GM18951 (cell line): ENCODE measurements at regions not wholly inside any gene's neighbourhood (a gene's known extent, or its start where the extent isn't known, plus 50 kb on each side); places are given as distances from the start of the nearest gene placed in this dataset.

Experiments used
- POLR2A ChIP-seq: IDR thresholded peaks from 4 replicates; pipeline ENCODE4 v1.6.1; 2011; ENCODE audit warnings: mild to moderate bottlenecking; ENCODE audit not compliant: insufficient read length, insufficient read depth; ENCODE audit errors: extremely low read depth
- in situ Hi-C: fragments of 300-500 bp; cut with MboI; formaldehyde crosslinking; loops from one replicate; pipeline ENCODE4 v1.12.0; 2022; ENCODE audit warnings: low sequenced_read_pairs, mixed read lengths, inconsistent platforms; ENCODE audit not compliant: unreplicated experiment

DNA sequence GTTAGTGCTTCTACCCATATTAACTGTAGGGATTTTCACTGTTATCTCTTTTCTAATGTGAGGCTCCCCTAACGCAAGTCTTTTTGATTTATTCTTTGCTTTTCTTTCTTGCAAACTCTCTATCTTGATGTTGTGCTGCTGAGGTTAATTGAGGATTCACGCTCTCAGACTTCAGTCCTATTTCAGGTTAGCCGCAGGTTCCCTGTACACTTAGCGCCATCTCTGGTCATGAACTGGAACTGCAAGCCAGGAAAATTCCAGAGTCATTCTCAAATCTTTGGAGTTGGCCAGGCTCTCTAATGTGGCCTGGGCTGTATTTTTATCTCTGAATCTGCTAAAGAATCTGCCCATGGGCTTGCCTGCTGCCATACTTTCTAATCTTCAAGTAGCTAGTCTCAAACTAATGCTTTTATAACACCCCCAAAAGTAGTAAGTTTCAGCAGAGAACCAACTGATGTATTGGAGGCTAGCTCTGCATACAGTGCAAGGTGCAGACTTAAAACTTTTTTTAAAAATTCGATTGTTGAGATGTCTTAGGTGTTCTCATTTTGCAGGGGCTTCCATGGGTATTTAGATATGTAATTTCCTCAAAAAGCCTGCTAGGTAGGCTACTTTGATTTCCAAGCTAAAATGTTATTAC, 91.1 kb upstream of the OPRM1 start:
- TF ChIP-seq POLR2A = no peak
- in situ Hi-C loops = no loop called here

GRCh38 chr6:153944201-153944600, 94.8 kb upstream of the OPRM1 start:
- in situ Hi-C loops = no loop called here

GRCh38 chr6:153942361-153942760, 96.7 kb upstream of the OPRM1 start:
- in situ Hi-C loops = no loop called here
- TF ChIP-seq POLR2A = no peak

More at GRCh38 chr6:153944201-153944600, 94.8 kb upstream of the OPRM1 start:
- TF ChIP-seq POLR2A = no peak

GRCh38 chr6:153941768-153942167, 97.3 kb upstream of the OPRM1 start:
- no peak for TF ChIP-seq POLR2A
- in situ Hi-C loops = no loop called here

- TF ChIP-seq POLR2A = no peak
- in situ Hi-C loops = no loop called here
Measured at GRCh38 chr6:153938876-153939275, 100.2 kb upstream of the OPRM1 start.

DNA sequence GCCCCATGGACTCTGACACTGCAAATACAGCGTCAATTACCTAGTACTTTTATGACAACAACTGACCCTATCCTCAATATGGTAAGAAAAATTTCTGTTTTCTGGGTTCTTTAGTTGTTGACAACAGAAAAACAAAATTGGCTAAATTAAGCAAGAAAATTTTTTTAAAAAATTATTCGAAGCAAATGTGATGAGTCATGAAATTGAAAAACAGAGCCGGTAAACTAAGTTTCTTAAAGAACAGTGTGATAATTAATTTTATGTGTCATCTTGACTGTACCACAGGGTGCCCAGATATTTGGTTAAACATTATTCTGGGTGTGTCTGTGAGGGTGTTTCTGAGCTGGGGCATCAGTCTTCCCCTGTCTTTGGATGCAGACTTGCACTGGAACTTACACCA, 107.6 kb upstream of the OPRM1 start:
- in situ Hi-C loops = no loop called here
- TF ChIP-seq POLR2A = no peak

DNA sequence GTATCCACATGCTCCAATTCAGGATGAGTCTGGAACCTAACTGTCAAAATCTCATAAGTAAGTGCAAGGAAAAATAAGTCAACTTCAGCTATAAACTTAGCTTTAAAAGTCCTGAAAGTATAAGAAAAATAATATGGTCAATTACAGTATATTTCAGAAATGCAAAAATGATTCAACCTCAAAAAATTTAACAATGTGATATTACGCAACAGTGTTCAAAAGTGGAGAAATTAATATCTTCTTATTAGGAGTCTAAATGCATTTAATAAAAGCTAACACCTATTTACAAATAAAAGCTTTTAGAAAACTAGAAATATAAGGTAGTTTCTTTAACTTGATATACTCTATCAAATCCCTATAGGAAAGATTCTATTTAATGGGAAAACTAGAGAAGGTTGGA, 111.2 kb upstream of the OPRM1 start:
- in situ Hi-C loops = no loop called here

GRCh38 chr6:153898360-153899059, 140.5 kb upstream of the OPRM1 start:
- TF ChIP-seq POLR2A = no peak
- in situ Hi-C loops = no loop called here

More for the DNA sequence above, 111.2 kb upstream of the OPRM1 start:
- TF ChIP-seq POLR2A = no peak

DNA sequence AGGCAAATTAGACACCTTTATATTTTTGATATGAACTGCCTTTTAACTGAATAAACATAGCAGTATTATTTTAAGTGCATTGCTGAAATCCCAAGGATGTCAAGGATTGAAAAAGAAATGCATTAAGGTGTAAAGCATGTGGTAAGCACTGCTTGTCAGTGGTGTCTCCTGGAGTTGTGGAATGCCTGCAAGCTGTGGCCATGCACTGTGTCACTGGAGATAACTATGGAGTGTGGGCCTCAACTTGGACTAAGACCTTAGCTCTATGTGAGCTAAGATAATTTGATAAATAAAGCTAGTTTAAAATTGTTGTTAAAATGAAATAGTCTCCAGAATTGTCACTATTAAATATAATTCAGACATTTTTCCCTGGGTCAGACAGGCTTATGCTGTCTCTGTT, 156.6 kb upstream of the OPRM1 start:
- TF ChIP-seq POLR2A = no peak
- in situ Hi-C loops = no loop called here

DNA sequence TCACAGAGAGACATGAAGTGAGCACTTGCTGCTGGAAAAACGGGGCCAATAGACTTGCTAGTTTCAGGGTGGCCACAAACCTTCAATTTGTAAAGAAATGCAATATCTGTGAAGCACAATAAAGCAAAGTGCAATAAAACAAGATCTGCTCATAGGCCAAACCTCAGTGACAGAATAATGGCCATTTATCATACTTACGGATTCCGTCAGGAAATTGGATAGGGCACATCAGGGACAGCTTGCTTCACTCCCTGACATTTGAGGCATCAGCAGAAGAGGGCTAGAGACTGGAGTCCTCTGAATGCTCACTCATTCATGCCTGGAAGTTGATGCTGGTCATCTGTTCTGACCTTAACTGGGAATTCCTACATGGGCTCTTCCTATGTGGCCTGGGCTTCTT, 165.5 kb upstream of the OPRM1 start:
- no peak for TF ChIP-seq POLR2A
- in situ Hi-C loops = no loop called here

DNA sequence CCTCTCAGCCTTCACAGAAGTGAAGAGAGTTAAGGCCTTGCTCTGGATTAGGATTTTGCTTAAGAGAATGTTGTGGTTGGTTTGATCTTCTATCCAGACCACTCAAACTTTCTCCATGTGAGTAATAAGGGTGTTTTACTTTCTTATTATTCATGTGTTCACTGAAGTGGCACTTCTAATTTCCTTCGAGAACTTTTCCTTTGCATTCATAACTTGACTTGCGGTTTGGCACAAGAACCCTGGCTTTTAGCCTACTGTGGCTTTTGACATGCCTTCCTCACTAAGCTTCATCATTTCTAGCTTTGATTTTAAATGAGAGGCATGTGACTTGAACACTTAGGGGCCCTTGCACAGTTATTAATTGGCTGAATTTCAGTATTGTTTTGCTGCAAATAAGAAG, 166.1 kb upstream of the OPRM1 start:
- TF ChIP-seq POLR2A = no peak
- in situ Hi-C loops = no loop called here

DNA sequence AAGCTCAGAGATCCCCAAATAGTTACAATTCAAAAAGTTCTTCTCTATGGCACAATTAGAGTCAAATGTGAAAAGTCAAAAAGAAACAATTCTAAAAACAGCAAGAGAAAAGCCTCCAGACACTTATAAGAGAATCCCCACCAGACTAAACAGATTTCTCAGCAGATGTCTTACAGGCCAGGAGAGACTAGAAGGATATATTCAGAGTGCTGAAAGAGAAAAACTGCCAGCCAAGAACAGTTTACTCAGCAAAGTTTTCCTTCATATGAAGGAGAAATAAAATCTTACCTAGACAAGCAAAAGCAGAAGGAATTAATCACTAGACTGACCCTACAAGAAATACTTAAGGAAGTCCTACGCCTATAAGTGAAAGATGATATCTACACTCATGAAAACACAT, 176.1 kb upstream of the OPRM1 start:
- TF ChIP-seq POLR2A = no peak
- in situ Hi-C loops = no loop called here

DNA sequence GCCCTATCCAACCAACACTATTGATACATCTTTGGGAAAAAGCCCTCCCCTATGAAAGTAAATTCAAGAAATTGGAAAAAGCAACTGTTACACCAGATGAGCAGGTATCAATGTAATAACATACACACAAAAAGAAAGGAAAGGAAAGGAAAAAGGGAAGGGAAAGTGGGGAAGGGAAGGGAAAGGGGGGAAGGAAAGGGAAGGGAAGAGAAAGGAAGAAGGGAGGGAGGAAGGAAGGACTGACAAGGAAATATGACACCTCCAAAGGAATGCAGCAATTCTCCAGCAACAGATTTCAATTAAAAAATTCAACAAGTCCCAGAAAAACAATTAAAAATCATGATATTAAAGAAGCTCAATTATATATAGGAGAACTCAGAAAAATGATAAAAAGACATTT, 176.9 kb upstream of the OPRM1 start:
- in situ Hi-C loops = no loop called here
- TF ChIP-seq POLR2A = no peak

DNA sequence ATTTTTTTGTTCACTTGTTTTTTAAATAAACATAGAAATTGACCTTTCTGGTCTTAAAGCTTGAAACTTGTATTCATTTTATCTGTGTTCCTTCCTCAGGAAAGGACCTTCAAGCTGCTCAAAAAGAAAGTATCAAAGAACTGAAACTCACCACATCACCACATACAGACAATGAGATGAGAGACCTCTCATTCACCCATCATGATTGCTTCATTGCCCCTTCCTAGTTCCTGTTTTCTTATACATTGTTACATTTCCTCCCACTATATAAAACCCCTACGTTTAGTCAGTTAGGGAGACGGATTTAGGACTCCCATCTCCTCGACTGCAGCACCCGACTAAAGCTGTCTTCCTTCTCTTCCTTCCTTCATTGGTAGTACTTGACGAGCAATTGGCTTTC, 180.5 kb upstream of the OPRM1 start:
- no peak for TF ChIP-seq POLR2A
- in situ Hi-C loops = no loop called here
